ENCODE measurements at regions not wholly inside any gene's neighbourhood (a gene's known extent, or its start where the extent isn't known, plus 50 kb on each side); places are given as distances from the start of the nearest gene placed in this dataset.

GRCh38 chr20:22927537-22927936 lies 107.6 kb upstream of the SSTR4 start:
- Histone ChIP-seq H2BK15ac (ENCODE audit: low read depth, low read length) (no peak overlapping the region), H3K4me2 (ENCODE audit: low read depth, low read length) (no peak overlapping the region), H3K4me3 (ENCODE audit: insufficient read depth, low read depth, low read length) (no peak overlapping the region), H3K23ac (ENCODE audit: low read depth, low read length) (no peak overlapping the region), H3K27me3 (ENCODE audit: control insufficient read depth, insufficient read depth, low read length) (peaks cover 9% of the 10 kb centered on the region), H4K5ac (ENCODE audit: low read depth, low read length) (no peak overlapping the region), H4K8ac (ENCODE audit: low read depth in 2 of 2, low read length in 2 of 2) (no peak overlapping the region), H4K20me1 (ENCODE audit: insufficient read depth, low read length) (no peaks in the 10 kb centered on the region), H3K9ac (ENCODE audit: low read depth, low read length) (no peak overlapping the region), H2BK120ac (ENCODE audit: low read depth, low read length) (no peak overlapping the region), H2BK20ac (ENCODE audit: low read depth, low read length) (no peak overlapping the region), H3K4ac (ENCODE audit: low read depth, low read length) (no peak overlapping the region), H3K9me3 (ENCODE audit: control insufficient read depth, insufficient read depth, low read length) (no peaks in the 10 kb centered on the region), H3K36me3 (ENCODE audit: control insufficient read depth, insufficient read depth, low read length) (no peaks in the 10 kb centered on the region), H3K56ac (ENCODE audit: extremely low read depth, insufficient read depth, low read length) (no peak overlapping the region), H3K79me1 (ENCODE audit: low read depth in 1 of 2, low read length in 2 of 2) (no peaks in the 10 kb centered on the region), H4K91ac (ENCODE audit: insufficient read depth, low read depth, low read length) (no peak overlapping the region), H3K27ac (ENCODE audit: insufficient read depth, low read length) (no peak overlapping the region), H3K9me1 (ENCODE audit: insufficient read depth, low read length) (no peaks in the 10 kb centered on the region), H3K4me1 (ENCODE audit: control insufficient read depth, insufficient read depth, low read length) (no peaks in the 10 kb centered on the region), H3K14ac (replicated peaks; ENCODE audit: low read depth, low read length) (no peak overlapping the region), H2AK9ac (replicated peaks; ENCODE audit: low read depth, low read length, poor library complexity) (no peak overlapping the region), H3K18ac (ENCODE audit: low read depth, low read length) (no peak overlapping the region), H2BK5ac (ENCODE audit: low read depth, low read length, poor library complexity, severe bottlenecking) (no peak overlapping the region), H2AK5ac (ENCODE audit: low read depth, low read length) (no peak overlapping the region), H2AFZ (replicated peaks; ENCODE audit: low read length, poor library complexity) (no peak overlapping the region)
- WGBS, 2 experiments (ENCODE audit: extremely low coverage in 2 of 2, insufficient read length in 1 of 2), result 0% methylated on average over 1 of the region's 3 CpGs; no CpG with 5 or more reads in 1 of the 2 experiments
- intact Hi-C loops (cut with micrococcal nuclease) (no loop called here), in situ Hi-C loops (cut with MboI; ENCODE audit: low sequenced_read_pairs) (no loop called here), dilution Hi-C loops (cut with HindIII; ENCODE audit: low sequenced_read_pairs, unreplicated experiment) (no loop called here)
- DNase-seq (no peak), ATAC-seq (ENCODE audit: low read depth) (no peak)
- BruUV-seq (replicated peaks), result no TSS peak
- TF ChIP-seq SMC3 (IDR thresholded peaks at IDR 0.05; ENCODE audit: low read depth, low read length) (no peak), CHD1 (IDR thresholded peaks at IDR 0.05; ENCODE audit: low read depth, low read length) (no peak), FOS (IDR thresholded peaks at IDR 0.05; ENCODE audit: low read depth, low read length) (no peak), NFE2L2 (IDR thresholded peaks at IDR 0.05; ENCODE audit: low read depth, low read length) (no peak), MAFK (IDR thresholded peaks at IDR 0.05; ENCODE audit: low read depth, low read length) (no peak), POLR2A (IDR thresholded peaks at IDR 0.05; ENCODE audit: low read depth, low read length) (no peak), USF2 (IDR thresholded peaks at IDR 0.05; ENCODE audit: low read depth, low read length) (no peak), RCOR1 (IDR thresholded peaks at IDR 0.05; ENCODE audit: insufficient replicate concordance, low read length) (no peak), CTCF (conservative IDR thresholded peaks at IDR 0.05; ENCODE audit: low read depth, low read length) (no peak), BHLHE40 (IDR thresholded peaks at IDR 0.05; ENCODE audit: low read depth, low read length) (no peak), MAZ (IDR thresholded peaks at IDR 0.05; ENCODE audit: borderline replicate concordance, low read depth, low read length) (no peak), RAD21 (IDR thresholded peaks at IDR 0.05; ENCODE audit: low read length) (no peak), CEBPB (IDR thresholded peaks at IDR 0.05; ENCODE audit: low read depth, low read length) (no peak)
- ChIA-PET CTCF (no interaction called here), POLR2A (ENCODE audit: unreplicated experiment) (no interaction called here)
